GM21381 (cell line): ENCODE measurements at regions not wholly inside any gene's neighbourhood (a gene's known extent, or its start where the extent isn't known, plus 50 kb on each side); places are given as distances from the start of the nearest gene placed in this dataset.

Experiments used
- ATAC-seq: cut with Tn5 transposase; IDR thresholded peaks from one replicate; pipeline ENCODE4 v1.9.1; 2021; ENCODE audit warnings: mild to moderate bottlenecking, moderate library complexity; ENCODE audit not compliant: unreplicated experiment

GRCh38 chr4:189060104-189060503 lies 880.6 kb upstream of the FRG1 start:
- no peak for ATAC-seq

- no peak for ATAC-seq
Observed at GRCh38 chr4:189062047-189062820, 878.4 kb upstream of the FRG1 start.

- ATAC-seq: no peak
Observed at GRCh38 chr4:189069772-189070171, 870.9 kb upstream of the FRG1 start.

DNA sequence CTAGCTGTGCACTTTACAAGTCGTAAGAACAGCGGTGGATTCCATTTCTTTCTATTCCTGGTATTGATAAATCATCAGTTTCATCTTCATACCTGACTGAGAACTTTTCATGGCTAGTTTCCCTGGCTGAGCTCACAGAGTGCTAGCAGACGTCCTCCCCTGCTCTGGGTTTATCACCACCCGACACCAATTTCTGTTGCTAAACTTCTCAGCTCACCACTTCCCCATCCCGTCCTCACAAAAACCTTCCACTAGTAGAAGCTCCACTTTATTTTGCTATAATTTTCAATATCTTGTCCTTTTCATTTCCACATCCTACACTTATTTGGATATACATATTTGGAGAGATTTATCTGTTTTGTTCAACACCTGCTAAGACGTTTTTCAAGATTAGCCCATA lies 869.4 kb upstream of the FRG1 start:
- no peak for ATAC-seq

DNA sequence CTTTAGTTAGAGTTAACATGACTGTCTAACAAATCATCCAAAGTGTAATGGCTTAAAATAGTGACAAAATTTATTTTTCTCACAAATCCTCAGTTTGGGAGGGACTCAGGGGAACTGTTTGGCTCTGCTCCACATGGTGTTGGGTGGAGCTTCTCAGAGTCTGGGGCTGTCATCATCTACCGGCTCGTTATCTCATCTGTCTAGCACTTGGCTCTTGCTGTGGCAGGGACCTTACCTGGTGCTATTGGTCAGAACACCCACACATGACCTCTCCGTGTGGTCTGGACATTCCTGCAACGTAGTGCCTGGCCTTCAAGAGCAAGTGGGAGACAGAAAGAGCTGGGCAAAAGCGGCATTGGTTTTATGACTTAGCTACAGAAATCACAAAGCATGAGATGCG lies 866.9 kb upstream of the FRG1 start:
- no peak for ATAC-seq

DNA sequence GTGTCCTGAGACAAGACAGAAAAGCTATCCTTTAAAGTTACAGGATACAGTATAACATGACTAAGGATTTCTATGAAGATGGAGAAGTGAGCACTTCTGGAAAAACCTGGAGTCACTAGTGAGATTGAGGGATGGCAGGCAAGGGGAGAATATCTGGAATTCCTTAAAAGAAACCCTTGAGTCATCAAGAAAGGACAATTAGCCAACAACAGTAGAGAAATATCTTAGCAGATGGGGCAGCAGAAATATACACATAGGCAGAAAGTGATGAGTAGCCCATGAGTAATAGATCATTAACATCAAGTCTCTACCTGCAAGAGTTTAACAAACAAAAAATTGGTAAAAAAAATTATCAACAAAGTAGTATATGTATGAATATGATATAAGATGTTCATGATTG lies 858.8 kb upstream of the FRG1 start:
- ATAC-seq: no peak

- ATAC-seq: no peak
Observed at GRCh38 chr4:189083769-189084168, 856.9 kb upstream of the FRG1 start.

DNA sequence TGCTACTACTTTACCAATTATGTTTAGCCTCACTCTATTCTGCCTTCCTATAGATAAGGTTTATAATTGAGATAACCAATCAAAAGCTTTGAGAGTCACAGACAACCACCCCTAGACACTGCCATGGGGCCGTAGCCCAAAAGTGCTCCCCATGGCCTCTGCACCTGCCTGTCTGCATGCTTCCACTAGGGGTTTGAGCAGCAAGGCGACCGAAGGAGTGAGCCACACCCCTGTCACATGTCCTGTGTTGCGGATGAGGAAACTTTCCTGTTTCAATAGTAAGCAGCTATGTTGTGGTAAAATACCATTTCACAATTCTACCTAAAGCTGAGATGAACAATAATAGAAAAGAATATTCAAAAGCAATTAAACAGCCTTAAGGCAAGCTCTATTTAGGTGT lies 856.0 kb upstream of the FRG1 start:
- ATAC-seq: no peak

DNA sequence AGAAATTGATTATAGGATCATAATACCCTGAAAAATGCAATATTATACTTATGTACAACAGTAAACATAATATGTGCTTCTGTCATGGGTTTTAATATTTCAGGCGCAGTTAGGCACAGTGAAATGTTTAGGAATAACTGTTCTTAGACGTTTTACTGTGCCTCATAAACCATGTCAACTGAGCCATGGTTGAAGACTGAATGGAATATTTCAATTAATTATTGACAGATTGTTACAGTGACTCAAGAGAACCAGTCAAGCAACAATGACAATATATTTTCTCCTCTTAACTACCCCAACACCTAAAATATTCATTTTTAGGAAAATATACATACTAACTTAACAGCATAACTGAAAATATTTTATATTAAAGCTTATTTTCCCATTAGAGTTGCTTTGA lies 852.7 kb upstream of the FRG1 start:
- ATAC-seq: no peak

- no peak for ATAC-seq
Observed at GRCh38 chr4:189088780-189089179, 851.9 kb upstream of the FRG1 start.

GRCh38 chr4:189090174-189090814 lies 850.4 kb upstream of the FRG1 start:
- ATAC-seq: no peak

DNA sequence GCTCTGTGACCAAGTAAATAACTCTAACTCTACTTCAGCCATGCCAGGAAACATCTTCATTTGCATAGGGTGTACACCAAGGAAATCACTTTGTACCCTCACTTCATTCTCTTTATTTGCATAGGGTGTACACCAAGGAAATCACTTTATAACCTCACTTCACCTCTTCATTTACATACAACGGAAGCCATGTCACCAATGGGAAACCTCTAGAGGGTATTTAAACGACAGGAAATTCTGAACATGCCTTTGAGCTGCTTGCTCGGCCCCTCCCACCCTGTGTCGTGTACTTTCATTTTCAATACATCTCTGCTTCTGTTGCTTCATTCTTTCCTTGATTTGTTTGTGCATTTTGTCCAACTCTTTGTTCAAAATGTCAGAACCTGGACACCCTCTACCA lies 848.1 kb upstream of the FRG1 start:
- no peak for ATAC-seq

GRCh38 chr4:189096108-189096507 lies 844.6 kb upstream of the FRG1 start:
- no peak for ATAC-seq

DNA sequence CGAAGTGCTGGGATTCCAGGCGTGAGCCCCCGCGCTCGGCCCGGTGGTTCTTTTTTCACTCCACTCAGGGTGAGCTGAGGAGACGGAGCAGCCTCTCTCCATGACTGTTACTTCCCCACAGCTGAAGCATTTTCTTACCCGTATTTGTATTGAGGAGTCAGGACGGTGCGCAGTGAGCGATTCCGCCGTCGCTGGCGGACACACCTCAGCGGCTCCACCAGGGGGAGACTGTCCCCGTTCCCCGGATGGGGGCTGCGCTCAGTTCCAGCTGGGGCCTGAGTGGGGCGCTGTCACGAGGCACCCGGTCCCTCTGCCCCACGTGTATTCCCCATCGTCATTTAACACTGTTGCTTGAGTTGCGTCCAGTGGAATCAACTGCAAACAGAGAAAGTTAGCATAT lies 844.0 kb upstream of the FRG1 start:
- ATAC-seq: no peak

GRCh38 chr4:189098932-189099696 lies 841.6 kb upstream of the FRG1 start:
- no peak for ATAC-seq

DNA sequence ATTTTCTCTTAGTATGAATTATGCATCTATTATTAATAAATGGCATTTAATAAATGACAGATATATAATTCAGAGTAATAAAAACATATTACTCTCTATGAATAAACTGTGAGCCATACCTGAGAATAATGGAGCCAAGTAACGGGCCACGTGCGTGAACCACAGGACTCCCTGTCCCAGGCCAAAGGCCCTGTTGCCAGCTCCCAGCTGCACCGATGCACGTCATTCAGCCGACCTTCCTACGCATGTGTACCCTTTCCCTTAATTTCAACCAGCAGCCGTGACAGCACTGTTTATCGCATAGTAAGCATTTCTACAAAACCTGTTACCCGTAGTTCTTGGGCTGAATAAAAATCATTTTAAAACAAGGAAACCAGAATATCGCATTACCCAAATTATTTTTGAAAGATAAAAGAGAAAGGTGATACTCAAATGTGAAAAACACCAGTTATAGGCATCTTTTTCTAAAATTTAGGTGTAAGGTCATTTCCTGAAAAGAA lies 827.2 kb upstream of the FRG1 start:
- no peak for ATAC-seq

DNA sequence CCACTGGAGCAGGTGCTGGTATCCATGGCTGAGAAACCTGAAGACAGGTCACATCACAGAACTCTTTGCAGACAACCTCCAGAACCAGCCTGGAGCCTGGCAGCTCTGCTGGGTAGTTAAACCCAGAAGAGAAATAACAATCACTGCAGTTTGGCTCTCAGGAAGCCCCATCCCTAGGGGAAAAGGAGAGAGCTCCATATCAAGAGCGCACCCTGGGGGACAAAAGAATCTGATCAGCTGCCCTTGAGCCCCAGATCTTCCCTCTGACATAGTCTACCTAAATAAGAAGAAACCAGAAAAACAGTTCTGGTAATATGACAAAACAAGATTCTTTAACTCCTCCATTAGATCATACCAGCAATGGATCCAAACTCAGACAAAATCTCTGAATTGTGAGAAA lies 823.2 kb upstream of the FRG1 start:
- ATAC-seq: no peak

DNA sequence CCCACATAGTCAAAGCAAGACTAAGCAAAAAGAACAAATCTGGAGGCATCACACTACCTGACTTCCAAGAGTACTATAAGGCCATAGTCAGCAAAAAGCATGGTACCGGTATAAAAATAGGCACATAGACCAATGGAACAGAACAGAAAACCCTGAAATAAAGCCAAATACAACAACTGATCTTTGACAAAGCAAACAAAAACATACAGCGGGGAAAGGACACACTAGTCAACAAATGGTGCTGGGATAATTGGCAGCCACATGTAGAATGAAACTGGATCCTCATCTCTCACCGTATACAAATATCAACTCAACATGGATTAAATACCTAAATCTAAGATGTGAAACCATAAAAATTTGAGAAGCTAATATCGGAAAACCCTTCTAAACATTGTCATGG lies 819.3 kb upstream of the FRG1 start:
- ATAC-seq: no peak

- ATAC-seq: no peak
Observed at GRCh38 chr4:189124149-189124758, 816.4 kb upstream of the FRG1 start.

- ATAC-seq: no peak
Observed at GRCh38 chr4:189124791-189125190, 815.9 kb upstream of the FRG1 start.

DNA sequence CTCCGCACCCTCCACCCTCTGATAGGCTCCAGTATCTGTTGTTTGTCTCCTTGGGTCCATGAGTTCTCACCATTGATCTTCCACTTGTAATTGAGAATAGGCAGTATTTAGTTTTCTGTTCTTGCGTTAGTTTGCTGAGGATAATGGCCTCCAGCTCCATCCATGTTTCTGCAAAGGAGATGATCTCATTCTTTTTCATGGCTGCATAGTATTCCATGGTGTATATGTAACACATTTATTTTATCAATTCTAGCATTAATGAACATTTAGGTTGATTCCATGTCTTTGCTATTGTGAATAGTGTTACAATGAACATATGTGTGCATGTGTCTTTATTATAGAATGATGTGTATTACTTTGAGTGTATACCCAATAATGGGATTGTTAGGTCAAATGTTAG lies 814.6 kb upstream of the FRG1 start:
- no peak for ATAC-seq
